Activated naive CD4-positive, alpha-beta T cell treated with anti-CD3 and anti-CD28 coated beads, Interleukin-2, amount 50 U/mL, for 72 hours (primary cell): ENCODE measurements at regions not wholly inside any gene's neighbourhood (a gene's known extent, or its start where the extent isn't known, plus 50 kb on each side); places are given as distances from the start of the nearest gene placed in this dataset.
"Not testable (repeated sequence)": the region's sequence is repeated elsewhere in the genome, so short reads cannot be mapped to it uniquely, and the experiment has no call there.

ENCODE experiments used
- ATAC-seq, 2 donors: fragments of 150-1000 bp; cut with Tn5 transposase; 2 replicates each; pipeline ENCODE4 v1.10.0; 2021; ENCODE audit warnings: mild to moderate bottlenecking in 2 of 2, moderate library complexity in 2 of 2
- DNase-seq, 2 donors: peaks; one replicate each; pipeline ENCODE4 v3.0.0; 2021 to 2022; ENCODE audit warnings: low spot score in 2 of 2
- H3K27ac Mint-ChIP-seq, 2 donors: one replicate each; pipeline ENCODE4 v1.8.0; 2022; ENCODE audit warnings: mild to moderate bottlenecking in 2 of 2, mixed read lengths in 2 of 2
- H3K36me3 Mint-ChIP-seq, 2 donors: one replicate each; pipeline ENCODE4 v1.8.0; 2022; ENCODE audit warnings: mixed read lengths in 2 of 2
- H3K9me3 Mint-ChIP-seq, 2 donors: one replicate each; pipeline ENCODE4 v1.8.0; 2022; ENCODE audit warnings: mixed read lengths in 2 of 2

GRCh38 chr14:49946320-49947141 is 53.6 kb downstream of the ARF6 start:
- Mint-ChIP-seq H3K36me3 (peaks cover 20 to 27% of the 10 kb centered on the region in 2 donors), H3K9me3 (peaks cover 11 to 19% of the 10 kb centered on the region in 2 donors), H3K27ac (peak overlapping the region; percentile 73 to 88)
- ATAC-seq (peak in 1 of 2 donors; percentile 57), DNase-seq (no peak)

- no peak overlapping the region for H3K27ac Mint-ChIP-seq
- peaks cover 9 to 13% of the 10 kb centered on the region in 2 donors for H3K9me3 Mint-ChIP-seq
- ATAC-seq: no peak
- H3K36me3 Mint-ChIP-seq: peaks cover 14 to 25% of the 10 kb centered on the region in 2 donors
- no peak for DNase-seq
These were observed 54.6 kb downstream of the ARF6 start for GRCh38 chr14:49947506-49947905.

- DNase-seq: no peak
- H3K27ac Mint-ChIP-seq: peak overlapping the region in 1 of 2 donors; percentile 50
- H3K36me3 Mint-ChIP-seq: peaks cover 0 to 14% of the 10 kb centered on the region in 2 donors
- peak; percentile 89 to 98 for ATAC-seq
- H3K9me3 Mint-ChIP-seq: peaks cover 0 to 4% of the 10 kb centered on the region in 2 donors
These were observed 57.7 kb downstream of the ARF6 start for GRCh38 chr14:49950275-49951228.

GRCh38 chr14:49951229-49951607 is 58.3 kb downstream of the ARF6 start:
- H3K36me3 Mint-ChIP-seq: peaks cover 0 to 14% of the 10 kb centered on the region in 2 donors
- DNase-seq (no peak), ATAC-seq (no peak)
- peaks cover 0 to 4% of the 10 kb centered on the region in 2 donors for H3K9me3 Mint-ChIP-seq
- H3K27ac Mint-ChIP-seq: peak overlapping the region in 1 of 2 donors; percentile 2

DNA sequence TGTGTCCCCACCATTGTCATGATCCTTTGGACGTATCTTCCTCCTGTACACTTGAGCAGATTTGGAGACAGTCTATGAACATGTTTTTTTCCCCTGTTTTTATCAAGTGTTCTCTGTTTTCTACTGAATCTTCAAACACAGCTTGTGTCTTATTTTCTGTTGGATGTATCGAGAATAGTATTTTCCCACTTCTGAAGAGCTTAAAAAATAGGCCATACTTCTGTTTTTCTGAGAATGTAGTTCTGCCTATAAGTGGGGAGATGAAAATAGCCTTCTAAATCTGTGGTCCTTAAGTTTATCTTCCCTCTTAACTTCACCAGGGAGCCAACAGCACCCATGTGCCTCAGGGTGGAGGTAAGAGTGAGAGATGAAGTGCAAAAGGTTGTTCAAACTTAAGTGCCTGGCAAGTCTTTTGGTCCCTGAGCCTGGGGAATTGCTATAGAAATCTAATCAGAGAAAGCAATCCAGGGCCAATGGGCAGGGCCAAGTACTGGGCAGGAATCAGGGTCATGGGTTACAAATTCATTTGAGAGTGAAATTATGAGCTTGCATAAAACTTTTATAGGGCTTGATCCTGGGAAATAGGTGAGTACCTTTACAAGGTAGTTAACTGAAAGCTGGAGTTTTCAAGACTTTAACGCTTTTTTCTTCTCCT is 58.9 kb downstream of the ARF6 start:
- no peak for DNase-seq
- Mint-ChIP-seq H3K36me3 (peaks cover 0 to 14% of the 10 kb centered on the region in 2 donors), H3K9me3 (peaks cover 0 to 4% of the 10 kb centered on the region in 2 donors), H3K27ac (peak overlapping the region in 1 of 2 donors; percentile 2)
- ATAC-seq: no peak

GRCh38 chr14:49953196-49953595 is 60.3 kb downstream of the ARF6 start:
- ATAC-seq (no peak), DNase-seq (no peak)
- Mint-ChIP-seq H3K36me3 (peaks cover 0 to 12% of the 10 kb centered on the region in 2 donors), H3K9me3 (peaks cover 0 to 2% of the 10 kb centered on the region in 2 donors), H3K27ac (no peak overlapping the region)

GRCh38 chr14:49954171-49954631 is 61.3 kb downstream of the ARF6 start:
- Mint-ChIP-seq H3K36me3 (peaks cover 0 to 6% of the 10 kb centered on the region in 2 donors), H3K27ac (no peak overlapping the region), H3K9me3 (no peaks in the 10 kb centered on the region)
- DNase-seq (no peak), ATAC-seq (no peak)

GRCh38 chr14:49955024-49955423 is 62.1 kb downstream of the ARF6 start:
- no peaks in the 10 kb centered on the region for H3K9me3 Mint-ChIP-seq
- peaks cover 0 to 6% of the 10 kb centered on the region in 2 donors for H3K36me3 Mint-ChIP-seq
- no peak overlapping the region for H3K27ac Mint-ChIP-seq
- no peak for DNase-seq
- ATAC-seq: no peak

GRCh38 chr14:49957089-49957852 is 64.4 kb downstream of the ARF6 start:
- no peaks in the 10 kb centered on the region for H3K9me3 Mint-ChIP-seq
- no peak overlapping the region for H3K27ac Mint-ChIP-seq
- ATAC-seq (no peak), DNase-seq (no peak)
- H3K36me3 Mint-ChIP-seq: peaks cover 0 to 6% of the 10 kb centered on the region in 2 donors

GRCh38 chr14:49959822-49960408 is 67.0 kb downstream of the ARF6 start:
- peak overlapping the region; percentile 67 to 70 for H3K27ac Mint-ChIP-seq
- DNase-seq: no peak
- H3K9me3 Mint-ChIP-seq: peaks cover 0 to 6% of the 10 kb centered on the region in 2 donors
- ATAC-seq: peak; percentile 64 to 68
- peaks cover 0 to 4% of the 10 kb centered on the region in 2 donors for H3K36me3 Mint-ChIP-seq

DNA sequence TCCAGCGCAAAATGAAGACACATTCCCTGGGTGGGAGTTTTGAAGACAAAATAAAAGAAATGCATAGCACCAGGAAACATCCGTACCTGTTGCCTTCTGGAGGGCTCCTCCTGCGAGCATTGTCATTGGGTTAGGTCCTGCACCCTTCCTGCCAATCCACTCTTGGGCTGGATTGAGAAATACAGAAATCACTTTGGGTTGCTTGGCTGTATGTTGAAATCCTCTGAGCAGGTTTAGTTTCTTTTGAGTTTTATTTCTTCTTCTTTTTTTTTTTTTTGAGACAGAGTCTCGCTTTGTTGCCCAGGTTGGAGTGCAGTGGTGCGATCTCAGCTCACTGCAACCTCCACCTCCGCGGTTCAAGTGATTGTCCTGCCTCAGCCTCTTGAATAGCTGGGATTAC is 67.6 kb downstream of the ARF6 start:
- Mint-ChIP-seq H3K27ac (peak overlapping the region; percentile 45 to 67), H3K9me3 (peaks cover 0 to 6% of the 10 kb centered on the region in 2 donors), H3K36me3 (peaks cover 0 to 4% of the 10 kb centered on the region in 2 donors)
- DNase-seq (no peak), ATAC-seq (no peak)

GRCh38 chr14:49961270-49962222 is 68.7 kb downstream of the ARF6 start:
- peak overlapping the region; percentile 20 to 73 for H3K27ac Mint-ChIP-seq
- ATAC-seq (peak; percentile 78 to 82), DNase-seq (no peak)
- peaks cover 0 to 6% of the 10 kb centered on the region in 2 donors for H3K9me3 Mint-ChIP-seq
- H3K36me3 Mint-ChIP-seq: peaks cover 0 to 4% of the 10 kb centered on the region in 2 donors

DNA sequence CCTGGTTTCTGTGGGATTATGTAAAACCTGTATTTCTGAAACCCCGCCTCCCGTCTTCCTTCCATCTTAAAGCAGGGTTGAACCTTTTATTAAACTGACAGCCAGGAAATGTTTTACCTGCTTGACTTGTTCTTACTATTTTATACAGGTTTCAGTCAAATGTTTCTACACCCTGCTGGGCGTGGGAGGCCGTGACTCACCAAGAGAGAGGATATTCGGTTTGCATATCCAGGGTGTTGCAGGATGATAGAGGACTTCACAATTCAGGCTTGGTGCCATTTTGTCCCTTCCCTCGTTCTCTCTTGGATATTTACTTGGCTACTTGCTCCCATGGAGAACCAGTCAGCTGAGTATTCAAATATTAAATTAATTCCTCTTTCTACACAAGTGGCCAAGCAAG is 69.7 kb downstream of the ARF6 start:
- Mint-ChIP-seq H3K27ac (peak overlapping the region; percentile 74 to 89), H3K36me3 (peaks cover 0 to 4% of the 10 kb centered on the region in 2 donors), H3K9me3 (peaks cover 0 to 6% of the 10 kb centered on the region in 2 donors)
- peak; percentile 65 to 83 for ATAC-seq
- DNase-seq: peak in 1 of 2 donors; percentile 56

GRCh38 chr14:49965068-49965651 is 72.3 kb downstream of the ARF6 start:
- ATAC-seq, H3K9me3 Mint-ChIP-seq, H3K27ac Mint-ChIP-seq, DNase-seq, H3K36me3 Mint-ChIP-seq: not testable (repeated sequence)
